Cardiac muscle cell (in vitro differentiated cells and primary cell): ENCODE measurements at regions not wholly inside any gene's neighbourhood (a gene's known extent, or its start where the extent isn't known, plus 50 kb on each side); places are given as distances from the start of the nearest gene placed in this dataset.

ENCODE experiments used
- DNase-seq, 2 donors: peaks; one replicate each; pipeline versions ENCODE4 v3.0.0 to v3.0.0-alpha.2; 2010 to 2017; ENCODE audit warnings: low read depth in 1 of 2, low spot score in 1 of 2
- H3K27ac ChIP-seq: fragments of 200-600 bp; sonication (generic); 2 replicates; pipeline ENCODE4 v1.5.1; 2016
- H3K27me3 ChIP-seq: fragments of 200-600 bp; sonication (generic); 2 replicates; pipeline ENCODE4 v1.6.0; 2016; ENCODE audit warnings: control low read depth
- H3K36me3 ChIP-seq: fragments of 200-600 bp; sonication (generic); 2 replicates; pipeline ENCODE4 v1.5.1; 2016; ENCODE audit warnings: control low read depth
- H3K4me1 ChIP-seq: fragments of 200-600 bp; sonication (generic); 2 replicates; pipeline ENCODE4 v1.8.1; 2017; ENCODE audit warnings: low read depth, mild to moderate bottlenecking, mixed run types
- H3K4me3 ChIP-seq: fragments of 200-600 bp; sonication (generic); 2 replicates; pipeline ENCODE4 v1.5.1; 2016; ENCODE audit warnings: mild to moderate bottlenecking
- H3K9me3 ChIP-seq: fragments of 200-600 bp; sonication (generic); 2 replicates; pipeline ENCODE4 v1.5.1; 2017; ENCODE audit warnings: low read depth, mild to moderate bottlenecking, control low read depth
- CTCF ChIP-seq: IDR thresholded peaks from 2 replicates; pipeline ENCODE4 v1.5.1; 2012; ENCODE audit warnings: low read depth, mild to moderate bottlenecking, low read length

- H3K36me3 ChIP-seq = no peaks in the 10 kb centered on the region
- peaks cover 8% of the 10 kb centered on the region for H3K4me1 ChIP-seq
- no peak overlapping the region for H3K27ac ChIP-seq
- no peak overlapping the region for H3K4me3 ChIP-seq
- no peaks in the 10 kb centered on the region for H3K27me3 ChIP-seq
- no peak for TF ChIP-seq CTCF
- DNase-seq = no peak
- no peaks in the 10 kb centered on the region for H3K9me3 ChIP-seq
Observed at GRCh38 chr20:50325215-50325614, 134.6 kb downstream of the CEBPB start.

GRCh38 chr20:50325651-50326050 lies 135.0 kb downstream of the CEBPB start:
- Histone ChIP-seq H3K27me3 (no peaks in the 10 kb centered on the region), H3K4me3 (no peak overlapping the region), H3K27ac (no peak overlapping the region), H3K36me3 (no peaks in the 10 kb centered on the region), H3K4me1 (peaks cover 8% of the 10 kb centered on the region), H3K9me3 (no peaks in the 10 kb centered on the region)
- no peak for DNase-seq
- no peak for TF ChIP-seq CTCF

GRCh38 chr20:50327666-50328065 lies 137.0 kb downstream of the CEBPB start:
- H3K27ac ChIP-seq = no peak overlapping the region
- H3K4me1 ChIP-seq = no peaks in the 10 kb centered on the region
- no peak for DNase-seq
- H3K27me3 ChIP-seq = no peaks in the 10 kb centered on the region
- no peaks in the 10 kb centered on the region for H3K36me3 ChIP-seq
- H3K9me3 ChIP-seq = no peaks in the 10 kb centered on the region
- no peak overlapping the region for H3K4me3 ChIP-seq
- no peak for TF ChIP-seq CTCF

GRCh38 chr20:50328222-50328979 lies 137.8 kb downstream of the CEBPB start:
- Histone ChIP-seq H3K27me3 (no peaks in the 10 kb centered on the region), H3K27ac (no peak overlapping the region), H3K36me3 (no peaks in the 10 kb centered on the region), H3K4me1 (no peaks in the 10 kb centered on the region), H3K4me3 (no peak overlapping the region), H3K9me3 (no peaks in the 10 kb centered on the region)
- DNase-seq = no peak
- no peak for TF ChIP-seq CTCF

GRCh38 chr20:50328996-50329898 lies 138.6 kb downstream of the CEBPB start:
- no peak for TF ChIP-seq CTCF
- no peaks in the 10 kb centered on the region for H3K9me3 ChIP-seq
- no peak overlapping the region for H3K4me3 ChIP-seq
- no peaks in the 10 kb centered on the region for H3K27me3 ChIP-seq
- H3K36me3 ChIP-seq = no peaks in the 10 kb centered on the region
- H3K27ac ChIP-seq = no peak overlapping the region
- no peaks in the 10 kb centered on the region for H3K4me1 ChIP-seq
- DNase-seq = no peak
